OCI-LY1 (cell line): ENCODE measurements at regions not wholly inside any gene's neighbourhood (a gene's known extent, or its start where the extent isn't known, plus 50 kb on each side); places are given as distances from the start of the nearest gene placed in this dataset.

Experiments used
- CTCF ChIP-seq: fragments of 200-600 bp; sonication (generic), shearing (Covaris generic); IDR thresholded peaks from 2 replicates; pipeline ENCODE4 v1.5.1; 2017; ENCODE audit warnings: mild to moderate bottlenecking, antibody characterized with exemption, low read length, moderate library complexity, mixed read lengths
- EZH2 ChIP-seq: fragments of 200-600 bp; sonication (generic), shearing (Covaris generic); IDR thresholded peaks from 2 replicates; pipeline ENCODE4 v1.8.0; 2017; ENCODE audit warnings: borderline replicate concordance, mixed run types, mild to moderate bottlenecking, antibody characterized with exemption, low read length, moderate library complexity, mixed read lengths

GRCh38 chrX:121307449-121307848, 260.0 kb downstream of the GLUD2 start:
- TF ChIP-seq CTCF (no peak), EZH2 (no peak)
